ENCODE measurements at regions not wholly inside any gene's neighbourhood (a gene's known extent, or its start where the extent isn't known, plus 50 kb on each side); places are given as distances from the start of the nearest gene placed in this dataset.

GRCh38 chr1:170365331-170365730 is 166.6 kb upstream of the GORAB start:
- TF ChIP-seq, protein P1, sequence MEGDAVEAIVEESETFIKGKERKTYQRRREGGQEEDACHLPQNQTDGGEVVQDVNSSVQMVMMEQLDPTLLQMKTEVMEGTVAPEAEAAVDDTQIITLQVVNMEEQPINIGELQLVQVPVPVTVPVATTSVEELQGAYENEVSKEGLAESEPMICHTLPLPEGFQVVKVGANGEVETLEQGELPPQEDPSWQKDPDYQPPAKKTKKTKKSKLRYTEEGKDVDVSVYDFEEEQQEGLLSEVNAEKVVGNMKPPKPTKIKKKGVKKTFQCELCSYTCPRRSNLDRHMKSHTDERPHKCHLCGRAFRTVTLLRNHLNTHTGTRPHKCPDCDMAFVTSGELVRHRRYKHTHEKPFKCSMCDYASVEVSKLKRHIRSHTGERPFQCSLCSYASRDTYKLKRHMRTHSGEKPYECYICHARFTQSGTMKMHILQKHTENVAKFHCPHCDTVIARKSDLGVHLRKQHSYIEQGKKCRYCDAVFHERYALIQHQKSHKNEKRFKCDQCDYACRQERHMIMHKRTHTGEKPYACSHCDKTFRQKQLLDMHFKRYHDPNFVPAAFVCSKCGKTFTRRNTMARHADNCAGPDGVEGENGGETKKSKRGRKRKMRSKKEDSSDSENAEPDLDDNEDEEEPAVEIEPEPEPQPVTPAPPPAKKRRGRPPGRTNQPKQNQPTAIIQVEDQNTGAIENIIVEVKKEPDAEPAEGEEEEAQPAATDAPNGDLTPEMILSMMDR (IDR thresholded peaks at IDR 0.05) = no peak
- no peak for TF ChIP-seq POLR2A (IDR thresholded peaks at IDR 0.05)

Measured in heart left ventricle (tissue), 13 donors.